ENCODE measurements at regions not wholly inside any gene's neighbourhood (a gene's known extent, or its start where the extent isn't known, plus 50 kb on each side); places are given as distances from the start of the nearest gene placed in this dataset.
"Not testable (repeated sequence)": the region's sequence is repeated elsewhere in the genome, so short reads cannot be mapped to it uniquely, and the experiment has no call there.

- not testable (repeated sequence) for H2BK120ac ChIP-seq (ENCODE audit: low read depth, low read length); H3K14ac ChIP-seq (ENCODE audit: low read length); DNase-seq (ENCODE audit: low spot score); H3K4me1 ChIP-seq (ENCODE audit: control insufficient read depth in 2 of 2, insufficient read depth in 1 of 2, low read depth in 1 of 2, low read length in 2 of 2); H3K9ac ChIP-seq (ENCODE audit: low read depth, low read length, poor library complexity); H3K4me2 ChIP-seq (ENCODE audit: insufficient read depth, low read length, poor library complexity, severe bottlenecking); H3K9me3 ChIP-seq (replicated peaks in 1 of 2; ENCODE audit: control insufficient read depth in 2 of 2, insufficient read depth in 1 of 2, low read depth in 1 of 2, low read length in 2 of 2); H3K27me3 ChIP-seq (ENCODE audit: control insufficient read depth in 3 of 3, insufficient read depth in 3 of 3, low read depth in 1 of 3, low read length in 3 of 3); H2BK15ac ChIP-seq (ENCODE audit: low read length); H2BK12ac ChIP-seq (ENCODE audit: low read length); H3K23ac ChIP-seq (ENCODE audit: low read depth, low read length, poor library complexity); H2AK5ac ChIP-seq (ENCODE audit: low read depth, low read length); H3K4ac ChIP-seq (ENCODE audit: low read length); H4K8ac ChIP-seq (ENCODE audit: low read depth, low read length); H3K4me3 ChIP-seq (ENCODE audit: low read length in 2 of 2); H3K27ac ChIP-seq (replicated peaks; ENCODE audit: low read length); H4K91ac ChIP-seq (ENCODE audit: low read depth, low read length, poor library complexity); H2AFZ ChIP-seq (ENCODE audit: low read length); H3K18ac ChIP-seq (ENCODE audit: low read length); H3K36me3 ChIP-seq (replicated peaks in 1 of 2; ENCODE audit: control insufficient read depth in 2 of 2, insufficient read depth in 2 of 2, low read length in 2 of 2); H3K79me1 ChIP-seq (ENCODE audit: low read depth, low read length); H2BK5ac ChIP-seq (ENCODE audit: low read length)
- no CpG with 5 or more reads among the region's 11 CpGs for WGBS, 2 donors (ENCODE audit: extremely low coverage in 2 of 2, insufficient read length in 2 of 2, insufficient replicate concordance in 1 of 2)
Observed at GRCh38 chrX:25404163-25404562, 388.4 kb upstream of the ARX start.

GRCh38 chrX:25389266-25389665, 373.5 kb upstream of the ARX start:
- H3K4me3 ChIP-seq (ENCODE audit: low read length in 2 of 2) = no peak overlapping the region
- H3K23ac ChIP-seq (ENCODE audit: low read depth, low read length, poor library complexity) = no peak overlapping the region
- no peak overlapping the region for H4K91ac ChIP-seq (ENCODE audit: low read depth, low read length, poor library complexity)
- H4K8ac ChIP-seq (ENCODE audit: low read depth, low read length) = no peak overlapping the region
- H3K79me1 ChIP-seq (ENCODE audit: low read depth, low read length) = no peaks in the 10 kb centered on the region
- H3K4me1 ChIP-seq (ENCODE audit: control insufficient read depth in 2 of 2, insufficient read depth in 1 of 2, low read depth in 1 of 2, low read length in 2 of 2) = no peaks in the 10 kb centered on the region
- no peak overlapping the region for H2AFZ ChIP-seq (ENCODE audit: low read length)
- no peak overlapping the region for H3K4ac ChIP-seq (ENCODE audit: low read length)
- no peak overlapping the region for H2BK15ac ChIP-seq (ENCODE audit: low read length)
- H3K18ac ChIP-seq (ENCODE audit: low read length) = no peak overlapping the region
- H3K9me3 ChIP-seq (replicated peaks in 1 of 2; ENCODE audit: control insufficient read depth in 2 of 2, insufficient read depth in 1 of 2, low read depth in 1 of 2, low read length in 2 of 2) = no peaks in the 10 kb centered on the region
- no peak overlapping the region for H2BK120ac ChIP-seq (ENCODE audit: low read depth, low read length)
- no peaks in the 10 kb centered on the region for H3K36me3 ChIP-seq (replicated peaks in 1 of 2; ENCODE audit: control insufficient read depth in 2 of 2, insufficient read depth in 2 of 2, low read length in 2 of 2)
- H2AK5ac ChIP-seq (ENCODE audit: low read depth, low read length) = no peak overlapping the region
- no peak for DNase-seq (ENCODE audit: low spot score)
- H3K9ac ChIP-seq (ENCODE audit: low read depth, low read length, poor library complexity) = no peak overlapping the region
- no peak overlapping the region for H2BK12ac ChIP-seq (ENCODE audit: low read length)
- no peak overlapping the region for H3K27ac ChIP-seq (replicated peaks; ENCODE audit: low read length)
- H3K4me2 ChIP-seq (ENCODE audit: insufficient read depth, low read length, poor library complexity, severe bottlenecking) = no peak overlapping the region
- H3K27me3 ChIP-seq (ENCODE audit: control insufficient read depth in 3 of 3, insufficient read depth in 3 of 3, low read depth in 1 of 3, low read length in 3 of 3) = no peaks in the 10 kb centered on the region
- H2BK5ac ChIP-seq (ENCODE audit: low read length) = no peak overlapping the region
- H3K14ac ChIP-seq (ENCODE audit: low read length) = no peak overlapping the region
- WGBS, 2 donors (ENCODE audit: extremely low coverage in 2 of 2, insufficient read length in 2 of 2, insufficient replicate concordance in 1 of 2) = no CpG with 5 or more reads among the region's 3 CpGs

- no peak overlapping the region for H3K27ac ChIP-seq (replicated peaks; ENCODE audit: low read length)
- no peak overlapping the region for H4K91ac ChIP-seq (ENCODE audit: low read depth, low read length, poor library complexity)
- H3K36me3 ChIP-seq (replicated peaks in 1 of 2; ENCODE audit: control insufficient read depth in 2 of 2, insufficient read depth in 2 of 2, low read length in 2 of 2) = no peaks in the 10 kb centered on the region
- no peak overlapping the region for H3K9ac ChIP-seq (ENCODE audit: low read depth, low read length, poor library complexity)
- no peak overlapping the region for H2BK12ac ChIP-seq (ENCODE audit: low read length)
- H3K14ac ChIP-seq (ENCODE audit: low read length) = no peak overlapping the region
- H3K9me3 ChIP-seq (replicated peaks in 1 of 2; ENCODE audit: control insufficient read depth in 2 of 2, insufficient read depth in 1 of 2, low read depth in 1 of 2, low read length in 2 of 2) = no peaks in the 10 kb centered on the region
- no peak overlapping the region for H3K23ac ChIP-seq (ENCODE audit: low read depth, low read length, poor library complexity)
- no peak overlapping the region for H2BK15ac ChIP-seq (ENCODE audit: low read length)
- DNase-seq (ENCODE audit: low spot score) = no peak
- H2BK5ac ChIP-seq (ENCODE audit: low read length) = no peak overlapping the region
- no peak overlapping the region for H3K4me3 ChIP-seq (ENCODE audit: low read length in 2 of 2)
- no peak overlapping the region for H4K8ac ChIP-seq (ENCODE audit: low read depth, low read length)
- no peak overlapping the region for H3K4me2 ChIP-seq (ENCODE audit: insufficient read depth, low read length, poor library complexity, severe bottlenecking)
- no peaks in the 10 kb centered on the region for H3K4me1 ChIP-seq (ENCODE audit: control insufficient read depth in 2 of 2, insufficient read depth in 1 of 2, low read depth in 1 of 2, low read length in 2 of 2)
- no peaks in the 10 kb centered on the region for H3K79me1 ChIP-seq (ENCODE audit: low read depth, low read length)
- no peak overlapping the region for H2AK5ac ChIP-seq (ENCODE audit: low read depth, low read length)
- no peak overlapping the region for H3K4ac ChIP-seq (ENCODE audit: low read length)
- H3K18ac ChIP-seq (ENCODE audit: low read length) = no peak overlapping the region
- no CpG with 5 or more reads among the region's 3 CpGs for WGBS, 2 donors (ENCODE audit: extremely low coverage in 2 of 2, insufficient read length in 2 of 2, insufficient replicate concordance in 1 of 2)
- H3K27me3 ChIP-seq (ENCODE audit: control insufficient read depth in 3 of 3, insufficient read depth in 3 of 3, low read depth in 1 of 3, low read length in 3 of 3) = no peaks in the 10 kb centered on the region
- no peak overlapping the region for H2BK120ac ChIP-seq (ENCODE audit: low read depth, low read length)
- no peak overlapping the region for H2AFZ ChIP-seq (ENCODE audit: low read length)
Observed at GRCh38 chrX:25383196-25383595, 367.4 kb upstream of the ARX start.

- Histone ChIP-seq H2AFZ (ENCODE audit: low read length) (no peak overlapping the region), H3K9me3 (replicated peaks in 1 of 2; ENCODE audit: control insufficient read depth in 2 of 2, insufficient read depth in 1 of 2, low read depth in 1 of 2, low read length in 2 of 2) (no peaks in the 10 kb centered on the region), H4K91ac (ENCODE audit: low read depth, low read length, poor library complexity) (no peak overlapping the region), H2BK12ac (ENCODE audit: low read length) (no peak overlapping the region), H3K27ac (replicated peaks; ENCODE audit: low read length) (no peak overlapping the region), H3K27me3 (ENCODE audit: control insufficient read depth in 3 of 3, insufficient read depth in 3 of 3, low read depth in 1 of 3, low read length in 3 of 3) (no peaks in the 10 kb centered on the region), H3K9ac (ENCODE audit: low read depth, low read length, poor library complexity) (no peak overlapping the region), H3K36me3 (replicated peaks in 1 of 2; ENCODE audit: control insufficient read depth in 2 of 2, insufficient read depth in 2 of 2, low read length in 2 of 2) (no peaks in the 10 kb centered on the region), H3K18ac (ENCODE audit: low read length) (no peak overlapping the region), H2BK15ac (ENCODE audit: low read length) (no peak overlapping the region), H3K14ac (ENCODE audit: low read length) (no peak overlapping the region), H3K23ac (ENCODE audit: low read depth, low read length, poor library complexity) (no peak overlapping the region), H3K4me3 (ENCODE audit: low read length in 2 of 2) (no peak overlapping the region), H3K79me1 (ENCODE audit: low read depth, low read length) (no peaks in the 10 kb centered on the region), H2AK5ac (ENCODE audit: low read depth, low read length) (no peak overlapping the region), H4K8ac (ENCODE audit: low read depth, low read length) (no peak overlapping the region), H3K4ac (ENCODE audit: low read length) (no peak overlapping the region), H2BK5ac (ENCODE audit: low read length) (no peak overlapping the region), H3K4me2 (ENCODE audit: insufficient read depth, low read length, poor library complexity, severe bottlenecking) (no peak overlapping the region), H2BK120ac (ENCODE audit: low read depth, low read length) (no peak overlapping the region), H3K4me1 (ENCODE audit: control insufficient read depth in 2 of 2, insufficient read depth in 1 of 2, low read depth in 1 of 2, low read length in 2 of 2) (no peaks in the 10 kb centered on the region)
- WGBS, 2 donors (ENCODE audit: extremely low coverage in 2 of 2, insufficient read length in 2 of 2, insufficient replicate concordance in 1 of 2) = no CpG with 5 or more reads among the region's 1 CpG
- no peak for DNase-seq (ENCODE audit: low spot score)
Observed at GRCh38 chrX:25356456-25356855, 340.7 kb upstream of the ARX start.
